T-helper 17 cell (primary cell): ENCODE measurements at regions not wholly inside any gene's neighbourhood (a gene's known extent, or its start where the extent isn't known, plus 50 kb on each side); places are given as distances from the start of the nearest gene placed in this dataset.

Source experiments
- ATAC-seq: fragments of 150-1000 bp; cut with Tn5 transposase; 2 replicates; pipeline ENCODE4 v1.10.0; 2021; ENCODE audit warnings: mild to moderate bottlenecking, moderate library complexity
- DNase-seq, 3 donors: peaks; one replicate each; pipeline versions ENCODE4 v3.0.0 to v3.0.0-alpha.2; 2020 to 2021
- H3K9me3 ChIP-seq: one replicate; pipeline ENCODE4 v1.7.0; 2013; ENCODE audit warnings: low read length, mild to moderate bottlenecking; ENCODE audit not compliant: control insufficient read depth, poor library complexity, severe bottlenecking
- H3K27ac Mint-ChIP-seq: one replicate; pipeline ENCODE4 v1.8.0; 2022; ENCODE audit warnings: mild to moderate bottlenecking, moderate library complexity, mixed read lengths
- H3K27me3 Mint-ChIP-seq: one replicate; pipeline ENCODE4 v1.8.0; 2022; ENCODE audit warnings: mixed read lengths
- H3K36me3 Mint-ChIP-seq: one replicate; pipeline ENCODE4 v1.8.0; 2022; ENCODE audit warnings: low read depth, mixed read lengths
- H3K4me1 Mint-ChIP-seq: one replicate; pipeline ENCODE4 v1.8.0; 2022; ENCODE audit warnings: mild to moderate bottlenecking, mixed read lengths
- H3K4me3 Mint-ChIP-seq: one replicate; pipeline ENCODE4 v1.8.0; 2022; ENCODE audit warnings: mild to moderate bottlenecking, moderate library complexity, mixed read lengths

DNA sequence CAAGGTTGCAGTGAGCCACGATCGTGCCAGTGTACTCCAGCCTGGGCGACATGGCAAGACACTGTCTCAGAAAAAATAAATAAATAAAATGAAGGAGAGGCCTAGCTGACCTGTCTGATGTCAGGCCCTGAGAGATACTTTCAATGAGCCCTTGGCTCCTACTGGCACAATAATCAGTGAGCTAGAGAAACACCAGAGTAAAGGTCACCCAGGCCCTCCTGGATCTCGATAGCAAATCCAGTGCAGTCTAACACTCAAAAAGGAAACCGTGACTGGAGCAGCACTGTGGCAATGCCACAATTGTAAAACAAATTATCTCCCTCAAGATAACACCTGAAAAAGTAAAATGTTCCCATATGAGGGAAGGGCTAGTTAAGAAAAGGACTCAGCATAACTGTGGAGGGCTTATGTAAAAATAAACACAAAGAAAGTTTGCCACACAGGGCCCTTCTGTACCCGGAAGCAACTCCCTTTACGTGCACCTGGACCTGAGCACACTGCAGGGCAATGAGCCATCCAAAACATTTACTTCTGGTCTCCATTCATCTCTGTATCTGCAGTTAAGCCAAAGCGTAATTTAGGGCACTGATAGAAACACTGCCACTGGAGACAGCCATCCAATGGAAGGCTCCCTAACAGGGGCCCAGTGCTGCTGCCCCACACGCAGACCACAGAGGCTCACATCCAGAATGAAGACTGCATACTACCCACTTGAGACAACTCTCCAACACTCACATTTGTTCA lies 293.1 kb upstream of the HSFY2 start:
- Mint-ChIP-seq H3K27ac (no peak overlapping the region), H3K27me3 (no peaks in the 10 kb centered on the region), H3K36me3 (no peaks in the 10 kb centered on the region), H3K4me1 (no peaks in the 10 kb centered on the region), H3K4me3 (no peak overlapping the region)
- no peaks in the 10 kb centered on the region for H3K9me3 ChIP-seq
- no peak for DNase-seq
- no peak for ATAC-seq

GRCh38 chrY:19065119-19065518 lies 291.6 kb upstream of the HSFY2 start:
- H3K36me3 Mint-ChIP-seq: no peaks in the 10 kb centered on the region
- ATAC-seq (no peak), DNase-seq (no peak)
- H3K27ac Mint-ChIP-seq: no peak overlapping the region
- no peaks in the 10 kb centered on the region for H3K9me3 ChIP-seq
- no peaks in the 10 kb centered on the region for H3K4me1 Mint-ChIP-seq
- no peaks in the 10 kb centered on the region for H3K27me3 Mint-ChIP-seq
- H3K4me3 Mint-ChIP-seq: no peak overlapping the region

DNA sequence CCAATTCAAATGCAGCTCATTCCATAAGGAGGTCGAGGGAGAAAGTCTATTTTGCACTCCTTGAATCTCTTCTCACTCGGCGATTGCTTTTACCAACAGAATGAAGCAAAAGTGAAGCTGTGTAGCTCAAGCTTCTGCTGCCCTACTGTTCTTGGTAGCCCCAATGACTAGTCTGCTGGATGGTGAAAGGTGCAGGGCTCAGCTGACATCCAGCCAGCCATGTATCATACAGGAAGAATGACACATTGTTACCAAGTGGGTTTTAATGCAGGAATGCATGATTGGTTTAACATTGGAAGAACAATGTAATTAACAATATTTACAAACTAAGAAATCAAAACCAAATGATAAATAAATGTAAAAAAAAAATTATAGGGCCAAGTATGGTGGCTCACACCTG lies 286.2 kb upstream of the HSFY2 start:
- no peak overlapping the region for H3K4me3 Mint-ChIP-seq
- no peak for ATAC-seq
- no peak for DNase-seq
- H3K4me1 Mint-ChIP-seq: no peaks in the 10 kb centered on the region
- H3K27ac Mint-ChIP-seq: no peak overlapping the region
- no peaks in the 10 kb centered on the region for H3K9me3 ChIP-seq
- H3K36me3 Mint-ChIP-seq: no peaks in the 10 kb centered on the region
- H3K27me3 Mint-ChIP-seq: no peaks in the 10 kb centered on the region

DNA sequence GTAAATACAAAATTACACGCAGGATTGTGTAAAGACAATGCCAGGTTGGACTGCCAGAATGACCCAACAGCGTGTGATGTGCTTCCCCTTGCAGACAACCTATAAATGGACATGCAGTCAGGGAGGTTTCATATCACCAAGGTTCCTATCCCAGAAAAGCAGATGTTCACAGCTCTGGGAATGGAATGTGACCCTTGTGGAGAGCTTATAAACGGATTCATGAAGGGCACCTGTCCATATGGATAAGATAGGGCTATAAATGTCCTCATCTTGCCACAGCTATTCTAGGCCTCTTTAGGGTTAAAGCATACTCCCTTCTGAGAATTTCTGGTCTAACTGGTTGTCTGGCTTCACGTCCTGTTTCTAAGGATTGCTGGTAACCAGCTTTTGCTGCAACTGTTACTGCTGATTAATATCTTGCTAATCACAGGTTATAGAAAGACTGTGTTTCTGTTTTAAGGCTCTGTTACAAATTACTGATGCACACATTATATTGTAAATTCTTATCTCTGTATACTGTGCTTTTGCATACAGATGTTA lies 285.4 kb upstream of the HSFY2 start:
- H3K9me3 ChIP-seq: no peaks in the 10 kb centered on the region
- Mint-ChIP-seq H3K36me3 (no peaks in the 10 kb centered on the region), H3K27ac (no peak overlapping the region), H3K4me1 (no peaks in the 10 kb centered on the region), H3K4me3 (no peak overlapping the region), H3K27me3 (no peaks in the 10 kb centered on the region)
- ATAC-seq: no peak
- DNase-seq: no peak

GRCh38 chrY:19056138-19056469 lies 282.6 kb upstream of the HSFY2 start:
- Mint-ChIP-seq H3K27me3 (no peaks in the 10 kb centered on the region), H3K27ac (no peak overlapping the region), H3K4me1 (no peaks in the 10 kb centered on the region), H3K36me3 (no peaks in the 10 kb centered on the region), H3K4me3 (no peak overlapping the region)
- DNase-seq: no peak
- no peaks in the 10 kb centered on the region for H3K9me3 ChIP-seq
- ATAC-seq: no peak

DNA sequence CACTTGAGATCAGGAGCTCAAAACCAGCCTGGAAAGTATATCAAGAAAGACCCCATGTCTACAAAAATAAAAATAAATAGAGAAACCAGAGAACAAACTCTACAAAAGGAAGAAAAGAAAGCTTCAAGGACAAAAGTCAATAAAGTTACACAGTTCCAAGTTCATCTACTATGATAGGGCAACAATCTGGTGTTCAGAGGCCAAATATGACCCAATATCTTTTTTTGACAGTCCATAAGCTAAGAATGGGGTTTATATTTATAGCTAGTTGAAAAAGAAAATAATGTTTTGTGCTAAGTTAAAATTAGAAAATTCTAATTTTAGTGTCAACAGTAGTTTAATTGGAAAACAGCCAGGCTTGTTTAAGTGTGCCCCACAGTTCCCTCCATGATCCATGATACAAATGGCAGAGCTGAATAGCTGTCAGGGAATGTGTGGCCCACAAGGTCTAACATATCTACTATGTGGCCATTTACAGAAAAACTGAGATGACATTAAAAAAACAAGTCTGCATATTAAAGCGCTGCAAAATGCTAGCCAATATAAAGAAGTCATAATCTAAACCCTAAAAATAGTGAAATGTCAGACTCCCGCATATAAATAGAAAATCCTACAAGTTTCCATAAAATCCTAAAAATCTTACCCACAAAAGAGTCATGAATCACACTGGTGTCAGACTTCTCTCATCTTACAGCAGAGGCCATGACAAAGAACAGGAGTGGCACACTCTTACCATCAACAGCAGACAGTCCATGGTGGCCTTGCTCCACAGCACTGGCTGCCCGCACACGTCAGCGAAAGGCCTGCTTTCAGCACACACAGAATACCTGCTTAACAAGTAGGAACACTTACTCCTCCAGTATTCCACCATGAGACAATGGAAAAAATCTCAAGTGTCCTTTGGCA lies 281.9 kb upstream of the HSFY2 start:
- Mint-ChIP-seq H3K27ac (no peak overlapping the region), H3K27me3 (no peaks in the 10 kb centered on the region), H3K36me3 (no peaks in the 10 kb centered on the region), H3K4me3 (no peak overlapping the region), H3K4me1 (no peaks in the 10 kb centered on the region)
- no peaks in the 10 kb centered on the region for H3K9me3 ChIP-seq
- ATAC-seq: no peak
- DNase-seq: no peak

DNA sequence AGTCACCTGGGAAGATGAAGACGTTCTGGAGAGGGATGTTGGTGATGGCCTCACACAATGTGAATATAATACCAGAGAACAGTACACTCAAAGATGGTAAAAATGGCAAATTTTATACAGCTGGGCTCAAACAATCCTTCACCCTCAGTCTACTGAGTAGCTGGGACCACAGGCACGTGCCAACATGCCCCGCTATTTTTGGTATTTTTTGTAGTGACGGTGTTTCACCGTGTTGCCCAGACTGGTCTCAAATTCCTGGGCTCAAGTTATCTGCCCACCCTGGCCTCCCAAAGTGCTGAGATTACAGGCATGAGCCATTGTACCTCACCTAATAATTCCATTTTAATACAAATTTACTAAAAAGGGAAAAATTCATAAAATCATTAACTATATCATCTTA lies 280.3 kb upstream of the HSFY2 start:
- DNase-seq (no peak), ATAC-seq (no peak)
- no peaks in the 10 kb centered on the region for H3K9me3 ChIP-seq
- no peak overlapping the region for H3K4me3 Mint-ChIP-seq
- H3K27me3 Mint-ChIP-seq: no peaks in the 10 kb centered on the region
- H3K4me1 Mint-ChIP-seq: no peaks in the 10 kb centered on the region
- no peak overlapping the region for H3K27ac Mint-ChIP-seq
- H3K36me3 Mint-ChIP-seq: no peaks in the 10 kb centered on the region

DNA sequence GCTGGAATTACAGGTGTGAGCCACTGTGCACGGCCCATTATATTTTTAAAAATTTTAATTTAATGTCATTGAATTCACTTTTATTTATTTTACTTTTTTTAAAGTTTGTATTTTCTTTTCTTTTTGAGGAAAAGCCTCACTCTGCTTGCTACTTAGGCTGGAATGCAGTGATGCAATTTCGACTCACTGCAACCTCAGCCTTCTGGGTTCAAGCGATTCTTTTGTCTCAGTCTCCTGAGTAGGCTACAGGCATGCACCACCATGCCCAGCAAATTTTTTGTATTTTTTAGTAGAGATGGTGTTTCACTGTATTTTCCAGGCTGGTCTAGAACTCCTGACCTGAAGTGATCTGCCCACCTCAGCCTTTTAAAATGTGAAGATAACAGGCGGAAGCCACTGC lies 277.5 kb upstream of the HSFY2 start:
- no peaks in the 10 kb centered on the region for H3K36me3 Mint-ChIP-seq
- no peak for ATAC-seq
- no peak overlapping the region for H3K27ac Mint-ChIP-seq
- no peak overlapping the region for H3K4me3 Mint-ChIP-seq
- no peaks in the 10 kb centered on the region for H3K27me3 Mint-ChIP-seq
- no peaks in the 10 kb centered on the region for H3K9me3 ChIP-seq
- H3K4me1 Mint-ChIP-seq: no peaks in the 10 kb centered on the region
- DNase-seq: no peak

DNA sequence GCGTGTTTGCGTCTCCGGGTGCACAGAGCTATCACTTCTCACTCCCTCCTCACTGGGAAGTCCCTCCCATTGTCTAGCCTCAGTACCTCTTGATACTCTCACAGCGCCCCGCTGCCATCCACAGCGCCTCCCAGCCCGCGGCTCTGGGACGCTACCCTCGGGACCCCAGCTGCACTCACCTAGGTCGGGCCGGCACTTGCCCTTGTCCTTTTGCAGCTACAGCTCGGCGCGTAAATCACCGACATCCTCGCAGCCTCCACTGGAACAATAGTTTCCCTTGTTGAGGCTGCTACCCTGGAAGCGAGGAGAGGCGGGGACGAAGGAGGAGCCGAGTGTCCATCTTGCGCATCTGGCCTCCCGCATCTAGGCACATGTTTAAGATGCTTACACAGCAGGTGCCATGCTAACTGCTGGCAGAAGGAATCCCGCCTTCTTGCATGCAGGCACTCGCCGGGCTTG lies 269.5 kb upstream of the HSFY2 start:
- H3K9me3 ChIP-seq: no peaks in the 10 kb centered on the region
- no peak overlapping the region for H3K27ac Mint-ChIP-seq
- no peak overlapping the region for H3K4me3 Mint-ChIP-seq
- no peaks in the 10 kb centered on the region for H3K36me3 Mint-ChIP-seq
- H3K27me3 Mint-ChIP-seq: no peaks in the 10 kb centered on the region
- no peaks in the 10 kb centered on the region for H3K4me1 Mint-ChIP-seq
- DNase-seq (no peak), ATAC-seq (no peak)

DNA sequence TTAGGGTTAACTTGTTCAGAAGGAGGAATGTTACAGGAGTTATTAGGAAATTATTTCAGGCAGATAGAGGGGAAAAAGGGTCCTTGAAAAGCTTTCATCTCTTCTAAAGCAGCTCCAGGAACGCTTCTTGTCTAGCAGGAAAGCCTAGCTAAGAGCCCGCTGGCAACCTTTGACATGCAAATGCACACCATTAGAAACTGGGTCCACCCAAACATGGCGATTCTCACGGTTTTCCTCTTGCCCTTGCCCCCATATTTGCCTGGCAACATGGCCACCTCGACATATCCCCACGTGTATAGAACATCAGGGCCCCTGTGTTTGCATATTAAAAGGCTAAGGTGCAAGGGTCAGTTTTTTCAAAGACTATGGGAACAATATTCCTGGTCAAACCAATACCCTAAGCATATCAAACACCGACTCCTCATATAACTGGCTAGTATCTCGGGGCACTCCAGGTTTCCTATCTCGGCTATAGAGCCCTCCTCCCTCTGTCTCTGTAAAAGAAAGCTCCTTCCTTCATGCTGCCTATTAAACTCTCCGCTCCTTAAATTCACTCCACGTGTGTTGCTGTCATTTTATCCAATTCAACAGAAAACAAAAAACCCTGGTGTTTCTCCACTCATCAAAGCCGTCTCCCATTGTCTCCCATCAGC lies 268.9 kb upstream of the HSFY2 start:
- H3K27ac Mint-ChIP-seq: no peak overlapping the region
- ATAC-seq: no peak
- H3K36me3 Mint-ChIP-seq: no peaks in the 10 kb centered on the region
- no peak overlapping the region for H3K4me3 Mint-ChIP-seq
- no peaks in the 10 kb centered on the region for H3K4me1 Mint-ChIP-seq
- H3K9me3 ChIP-seq: no peaks in the 10 kb centered on the region
- no peak for DNase-seq
- no peaks in the 10 kb centered on the region for H3K27me3 Mint-ChIP-seq

GRCh38 chrY:19026631-19027030 lies 253.1 kb upstream of the HSFY2 start:
- H3K27ac Mint-ChIP-seq: no peak overlapping the region

GRCh38 chrY:19023934-19024333 lies 250.4 kb upstream of the HSFY2 start:
- Mint-ChIP-seq H3K27ac (no peak overlapping the region), H3K27me3 (no peaks in the 10 kb centered on the region), H3K36me3 (no peaks in the 10 kb centered on the region), H3K4me1 (no peaks in the 10 kb centered on the region), H3K4me3 (no peak overlapping the region)
- ATAC-seq: no peak
- no peak for DNase-seq
- no peaks in the 10 kb centered on the region for H3K9me3 ChIP-seq

More at GRCh38 chrY:19026631-19027030, 253.1 kb upstream of the HSFY2 start:
- Mint-ChIP-seq H3K4me3 (no peak overlapping the region), H3K36me3 (no peaks in the 10 kb centered on the region), H3K27me3 (no peaks in the 10 kb centered on the region), H3K4me1 (no peaks in the 10 kb centered on the region)
- no peak for ATAC-seq
- no peaks in the 10 kb centered on the region for H3K9me3 ChIP-seq
- DNase-seq: no peak

- Mint-ChIP-seq H3K27me3 (no peaks in the 10 kb centered on the region), H3K4me1 (peaks cover 2% of the 10 kb centered on the region), H3K36me3 (no peaks in the 10 kb centered on the region), H3K27ac (no peak overlapping the region), H3K4me3 (no peak overlapping the region)
- no peaks in the 10 kb centered on the region for H3K9me3 ChIP-seq
- DNase-seq (no peak), ATAC-seq (no peak)
Measured at GRCh38 chrY:19020193-19020592, 246.7 kb upstream of the HSFY2 start.
